ENCODE measurements at regions not wholly inside any gene's neighbourhood (a gene's known extent, or its start where the extent isn't known, plus 50 kb on each side); places are given as distances from the start of the nearest gene placed in this dataset.

DNA sequence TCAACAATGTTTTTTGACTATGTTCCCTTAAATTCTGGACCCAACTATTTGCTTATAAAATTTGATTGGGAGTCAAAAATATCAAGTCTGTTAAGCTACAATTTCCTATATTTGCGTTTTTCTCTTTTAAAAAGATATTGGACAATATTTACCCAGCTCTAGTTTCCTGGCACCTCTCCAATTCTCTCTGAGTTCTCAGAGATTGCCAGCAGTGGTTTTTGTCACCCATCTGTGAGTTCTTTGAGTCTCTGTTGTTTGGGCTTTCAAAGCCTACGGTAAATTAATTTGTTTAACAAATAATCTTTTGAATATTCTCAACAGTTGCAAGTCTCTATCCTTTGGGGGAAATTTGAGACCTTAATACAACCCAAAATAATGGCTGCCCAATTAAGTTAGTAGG, 174.2 kb upstream of the PUM3 start:
- FAIRE-seq = no peak
- Histone ChIP-seq H3K79me2 (ENCODE audit: control insufficient read depth, insufficient read depth, low read length) (no peaks in the 10 kb centered on the region), H2AFZ (ENCODE audit: low read depth, low read length) (no peak overlapping the region), H3K4me3 (no peak overlapping the region), H3K9me3 (replicated peaks; ENCODE audit: control insufficient read depth, insufficient read depth, low read depth, low read length) (no peaks in the 10 kb centered on the region), H3K27me3 (ENCODE audit: control insufficient read depth in 2 of 2, insufficient read depth in 2 of 2, low read length in 2 of 2) (no peaks in the 10 kb centered on the region; a peak in 1 of 5 replicates), H3K27ac (ENCODE audit: extremely low read depth, low read depth, low read length) (no peak overlapping the region), H3K4me1 (replicated peaks in 1 of 2; ENCODE audit: control insufficient read depth in 2 of 2, insufficient read depth in 2 of 2, low read length in 2 of 2) (no peaks in the 10 kb centered on the region), H3K4me2 (ENCODE audit: insufficient read depth, low read length) (no peak overlapping the region), H4K20me1 (replicated peaks; ENCODE audit: control insufficient read depth, insufficient read depth, low read length) (no peaks in the 10 kb centered on the region), H3K9ac (ENCODE audit: insufficient read depth in 1 of 2, low read depth in 2 of 2, low read length in 2 of 2) (no peak overlapping the region), H3K36me3 (ENCODE audit: control insufficient read depth, insufficient read depth, low read length) (no peaks in the 10 kb centered on the region), H3K9me1 (ENCODE audit: control insufficient read depth, insufficient read depth, low read length) (no peaks in the 10 kb centered on the region)
- TF ChIP-seq, protein P1, sequence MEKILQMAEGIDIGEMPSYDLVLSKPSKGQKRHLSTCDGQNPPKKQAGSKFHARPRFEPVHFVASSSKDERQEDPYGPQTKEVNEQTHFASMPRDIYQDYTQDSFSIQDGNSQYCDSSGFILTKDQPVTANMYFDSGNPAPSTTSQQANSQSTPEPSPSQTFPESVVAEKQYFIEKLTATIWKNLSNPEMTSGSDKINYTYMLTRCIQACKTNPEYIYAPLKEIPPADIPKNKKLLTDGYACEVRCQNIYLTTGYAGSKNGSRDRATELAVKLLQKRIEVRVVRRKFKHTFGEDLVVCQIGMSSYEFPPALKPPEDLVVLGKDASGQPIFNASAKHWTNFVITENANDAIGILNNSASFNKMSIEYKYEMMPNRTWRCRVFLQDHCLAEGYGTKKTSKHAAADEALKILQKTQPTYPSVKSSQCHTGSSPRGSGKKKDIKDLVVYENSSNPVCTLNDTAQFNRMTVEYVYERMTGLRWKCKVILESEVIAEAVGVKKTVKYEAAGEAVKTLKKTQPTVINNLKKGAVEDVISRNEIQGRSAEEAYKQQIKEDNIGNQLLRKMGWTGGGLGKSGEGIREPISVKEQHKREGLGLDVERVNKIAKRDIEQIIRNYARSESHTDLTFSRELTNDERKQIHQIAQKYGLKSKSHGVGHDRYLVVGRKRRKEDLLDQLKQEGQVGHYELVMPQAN (IDR thresholded peaks at IDR 0.05; ENCODE audit: borderline replicate concordance) = no peak
- TF ChIP-seq CAMTA2 (CRISPR knock-in tag; conservative IDR thresholded peaks at IDR 0.05) (no peak), RBM22 (IDR thresholded peaks at IDR 0.05; ENCODE audit: low read depth, low read length, poor library complexity, severe bottlenecking) (no peak), ZFP30 (CRISPR knock-in tag; IDR thresholded peaks at IDR 0.05; ENCODE audit: borderline replicate concordance) (no peak), FOSL1 (tag; conservative IDR thresholded peaks at IDR 0.05) (no peak), ELF1 (tag; IDR thresholded peaks at IDR 0.05) (no peak), HDGF (IDR thresholded peaks at IDR 0.05) (no peak), SRSF7 (optimal IDR thresholded peaks at IDR 0.05; ENCODE audit: low read depth, low read length) (no peak), TAF15 (IDR thresholded peaks at IDR 0.05; ENCODE audit: low read depth, low read length) (no peak), PRMT5 (CRISPR knock-in tag; IDR thresholded peaks at IDR 0.05) (no peak), KLF16 (IDR thresholded peaks at IDR 0.05) (no peak), ZNF146 (CRISPR knock-in tag; IDR thresholded peaks at IDR 0.05; ENCODE audit: unreplicated experiment) (no peak)
- TF ChIP-seq, protein P2, sequence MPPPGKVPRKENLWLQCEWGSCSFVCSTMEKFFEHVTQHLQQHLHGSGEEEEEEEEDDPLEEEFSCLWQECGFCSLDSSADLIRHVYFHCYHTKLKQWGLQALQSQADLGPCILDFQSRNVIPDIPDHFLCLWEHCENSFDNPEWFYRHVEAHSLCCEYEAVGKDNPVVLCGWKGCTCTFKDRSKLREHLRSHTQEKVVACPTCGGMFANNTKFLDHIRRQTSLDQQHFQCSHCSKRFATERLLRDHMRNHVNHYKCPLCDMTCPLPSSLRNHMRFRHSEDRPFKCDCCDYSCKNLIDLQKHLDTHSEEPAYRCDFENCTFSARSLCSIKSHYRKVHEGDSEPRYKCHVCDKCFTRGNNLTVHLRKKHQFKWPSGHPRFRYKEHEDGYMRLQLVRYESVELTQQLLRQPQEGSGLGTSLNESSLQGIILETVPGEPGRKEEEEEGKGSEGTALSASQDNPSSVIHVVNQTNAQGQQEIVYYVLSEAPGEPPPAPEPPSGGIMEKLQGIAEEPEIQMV (tag; conservative IDR thresholded peaks at IDR 0.05; ENCODE audit: low read depth) = no peak
- TF ChIP-seq, protein P3, sequence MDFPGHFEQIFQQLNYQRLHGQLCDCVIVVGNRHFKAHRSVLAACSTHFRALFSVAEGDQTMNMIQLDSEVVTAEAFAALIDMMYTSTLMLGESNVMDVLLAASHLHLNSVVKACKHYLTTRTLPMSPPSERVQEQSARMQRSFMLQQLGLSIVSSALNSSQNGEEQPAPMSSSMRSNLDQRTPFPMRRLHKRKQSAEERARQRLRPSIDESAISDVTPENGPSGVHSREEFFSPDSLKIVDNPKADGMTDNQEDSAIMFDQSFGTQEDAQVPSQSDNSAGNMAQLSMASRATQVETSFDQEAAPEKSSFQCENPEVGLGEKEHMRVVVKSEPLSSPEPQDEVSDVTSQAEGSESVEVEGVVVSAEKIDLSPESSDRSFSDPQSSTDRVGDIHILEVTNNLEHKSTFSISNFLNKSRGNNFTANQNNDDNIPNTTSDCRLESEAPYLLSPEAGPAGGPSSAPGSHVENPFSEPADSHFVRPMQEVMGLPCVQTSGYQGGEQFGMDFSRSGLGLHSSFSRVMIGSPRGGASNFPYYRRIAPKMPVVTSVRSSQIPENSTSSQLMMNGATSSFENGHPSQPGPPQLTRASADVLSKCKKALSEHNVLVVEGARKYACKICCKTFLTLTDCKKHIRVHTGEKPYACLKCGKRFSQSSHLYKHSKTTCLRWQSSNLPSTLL (IDR thresholded peaks at IDR 0.05) = no peak
- TF ChIP-seq, protein P4, sequence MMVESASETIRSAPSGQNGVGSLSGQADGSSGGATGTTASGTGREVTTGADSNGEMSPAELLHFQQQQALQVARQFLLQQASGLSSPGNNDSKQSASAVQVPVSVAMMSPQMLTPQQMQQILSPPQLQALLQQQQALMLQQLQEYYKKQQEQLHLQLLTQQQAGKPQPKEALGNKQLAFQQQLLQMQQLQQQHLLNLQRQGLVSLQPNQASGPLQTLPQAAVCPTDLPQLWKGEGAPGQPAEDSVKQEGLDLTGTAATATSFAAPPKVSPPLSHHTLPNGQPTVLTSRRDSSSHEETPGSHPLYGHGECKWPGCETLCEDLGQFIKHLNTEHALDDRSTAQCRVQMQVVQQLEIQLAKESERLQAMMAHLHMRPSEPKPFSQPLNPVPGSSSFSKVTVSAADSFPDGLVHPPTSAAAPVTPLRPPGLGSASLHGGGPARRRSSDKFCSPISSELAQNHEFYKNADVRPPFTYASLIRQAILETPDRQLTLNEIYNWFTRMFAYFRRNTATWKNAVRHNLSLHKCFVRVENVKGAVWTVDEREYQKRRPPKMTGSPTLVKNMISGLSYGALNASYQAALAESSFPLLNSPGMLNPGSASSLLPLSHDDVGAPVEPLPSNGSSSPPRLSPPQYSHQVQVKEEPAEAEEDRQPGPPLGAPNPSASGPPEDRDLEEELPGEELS (CRISPR knock-in tag; IDR thresholded peaks at IDR 0.05; ENCODE audit: borderline replicate concordance) = no peak
- DNase-seq (ENCODE audit: extremely low read depth in 1 of 4, low spot score in 3 of 4) = no peak
- no peak for ATAC-seq
- no TSS peak for BruUV-seq (replicated peaks)
- POLR2A ChIA-PET = no interaction called here
- in situ Hi-C loops (cut with MboI) (no loop called here), intact Hi-C loops (cut with micrococcal nuclease) (no loop called here)
- CTCF ChIA-PET (ENCODE audit: low intra/inter-chr PET ratio) = no interaction called here
- WGBS (ENCODE audit: insufficient coverage, low coverage, missing lambda C conversion rate) = 0% methylated on average over 2 of the region's 2 CpGs

All from K562 (cell line).